ENCODE measurements at regions not wholly inside any gene's neighbourhood (a gene's known extent, or its start where the extent isn't known, plus 50 kb on each side); places are given as distances from the start of the nearest gene placed in this dataset.
"Not testable (repeated sequence)": the region's sequence is repeated elsewhere in the genome, so short reads cannot be mapped to it uniquely, and the experiment has no call there.

- H3K9me3 ChIP-seq (ENCODE audit: control insufficient read depth, low read length): no peaks in the 10 kb centered on the region
- DNase-seq (ENCODE audit: low read depth): peak; percentile 53
- H3K36me3 ChIP-seq (ENCODE audit: control insufficient read depth, insufficient read depth, low read length, severe bottlenecking): no peaks in the 10 kb centered on the region
- peaks cover 33% of the 10 kb centered on the region for H3K4me1 ChIP-seq (ENCODE audit: control insufficient read depth, insufficient read depth, low read length)
- H3K27me3 ChIP-seq (replicated peaks; ENCODE audit: control insufficient read depth, insufficient read depth, low read length): peaks cover 13% of the 10 kb centered on the region
- H3K9ac ChIP-seq (ENCODE audit: low read length): peak overlapping the region; percentile 61
- H3K4me3 ChIP-seq (ENCODE audit: low read length): peak overlapping the region; percentile 85
Observed at GRCh38 chr12:62191491-62192179, 68.6 kb upstream of the USP15 start.

- Histone ChIP-seq H3K36me3 (ENCODE audit: control insufficient read depth, insufficient read depth, low read length, severe bottlenecking) (no peaks in the 10 kb centered on the region), H3K27me3 (replicated peaks; ENCODE audit: control insufficient read depth, insufficient read depth, low read length) (peaks cover 13% of the 10 kb centered on the region), H3K9me3 (ENCODE audit: control insufficient read depth, low read length) (peaks cover 2% of the 10 kb centered on the region), H3K4me1 (ENCODE audit: control insufficient read depth, insufficient read depth, low read length) (peaks cover 33% of the 10 kb centered on the region), H3K4me3 (ENCODE audit: low read length) (peak overlapping the region; percentile 85), H3K9ac (ENCODE audit: low read length) (peak overlapping the region; percentile 64)
- peak; percentile 93 for DNase-seq (ENCODE audit: low read depth)
Observed at GRCh38 chr12:62192180-62192902, 67.9 kb upstream of the USP15 start.

- H3K9me3 ChIP-seq (ENCODE audit: control insufficient read depth, low read length): peaks cover 6% of the 10 kb centered on the region
- H3K27me3 ChIP-seq (replicated peaks; ENCODE audit: control insufficient read depth, insufficient read depth, low read length): peaks cover 13% of the 10 kb centered on the region
- peaks cover 33% of the 10 kb centered on the region for H3K4me1 ChIP-seq (ENCODE audit: control insufficient read depth, insufficient read depth, low read length)
- DNase-seq (ENCODE audit: low read depth): no peak
- H3K36me3 ChIP-seq (ENCODE audit: control insufficient read depth, insufficient read depth, low read length, severe bottlenecking): no peaks in the 10 kb centered on the region
- peak overlapping the region; percentile 85 for H3K4me3 ChIP-seq (ENCODE audit: low read length)
- H3K9ac ChIP-seq (ENCODE audit: low read length): peak overlapping the region; percentile 64
Observed at GRCh38 chr12:62192903-62193250, 67.3 kb upstream of the USP15 start.

GRCh38 chr12:62194031-62194430, 66.2 kb upstream of the USP15 start:
- peaks cover 13% of the 10 kb centered on the region for H3K27me3 ChIP-seq (replicated peaks; ENCODE audit: control insufficient read depth, insufficient read depth, low read length)

GRCh38 chr12:62194616-62195015, 65.6 kb upstream of the USP15 start:
- Histone ChIP-seq H3K4me3 (ENCODE audit: low read length) (no peak overlapping the region), H3K9me3 (ENCODE audit: control insufficient read depth, low read length) (peaks cover 6% of the 10 kb centered on the region), H3K4me1 (ENCODE audit: control insufficient read depth, insufficient read depth, low read length) (peaks cover 33% of the 10 kb centered on the region), H3K9ac (ENCODE audit: low read length) (no peak overlapping the region), H3K36me3 (ENCODE audit: control insufficient read depth, insufficient read depth, low read length, severe bottlenecking) (no peaks in the 10 kb centered on the region), H3K27me3 (replicated peaks; ENCODE audit: control insufficient read depth, insufficient read depth, low read length) (peaks cover 9% of the 10 kb centered on the region)
- peak; percentile 9 for DNase-seq (ENCODE audit: low read depth)

More at GRCh38 chr12:62194031-62194430, 66.2 kb upstream of the USP15 start:
- no peaks in the 10 kb centered on the region for H3K36me3 ChIP-seq (ENCODE audit: control insufficient read depth, insufficient read depth, low read length, severe bottlenecking)
- peaks cover 33% of the 10 kb centered on the region for H3K4me1 ChIP-seq (ENCODE audit: control insufficient read depth, insufficient read depth, low read length)
- no peak overlapping the region for H3K4me3 ChIP-seq (ENCODE audit: low read length)
- peaks cover 6% of the 10 kb centered on the region for H3K9me3 ChIP-seq (ENCODE audit: control insufficient read depth, low read length)
- DNase-seq (ENCODE audit: low read depth): no peak
- no peak overlapping the region for H3K9ac ChIP-seq (ENCODE audit: low read length)

GRCh38 chr12:62196146-62196545, 64.1 kb upstream of the USP15 start:
- no peak overlapping the region for H3K9ac ChIP-seq (ENCODE audit: low read length)
- peaks cover 15% of the 10 kb centered on the region for H3K9me3 ChIP-seq (ENCODE audit: control insufficient read depth, low read length)
- peaks cover 3% of the 10 kb centered on the region for H3K27me3 ChIP-seq (replicated peaks; ENCODE audit: control insufficient read depth, insufficient read depth, low read length)
- H3K4me1 ChIP-seq (ENCODE audit: control insufficient read depth, insufficient read depth, low read length): peaks cover 29% of the 10 kb centered on the region
- no peaks in the 10 kb centered on the region for H3K36me3 ChIP-seq (ENCODE audit: control insufficient read depth, insufficient read depth, low read length, severe bottlenecking)
- no peak for DNase-seq (ENCODE audit: low read depth)
- no peak overlapping the region for H3K4me3 ChIP-seq (ENCODE audit: low read length)

GRCh38 chr12:62202861-62203260, 57.3 kb upstream of the USP15 start:
- H3K36me3 ChIP-seq (ENCODE audit: control insufficient read depth, insufficient read depth, low read length, severe bottlenecking); H3K4me1 ChIP-seq (ENCODE audit: control insufficient read depth, insufficient read depth, low read length); H3K27me3 ChIP-seq (replicated peaks; ENCODE audit: control insufficient read depth, insufficient read depth, low read length); DNase-seq (ENCODE audit: low read depth); H3K4me3 ChIP-seq (ENCODE audit: low read length); H3K9ac ChIP-seq (ENCODE audit: low read length): not testable (repeated sequence)
- peaks cover 21% of the 10 kb centered on the region for H3K9me3 ChIP-seq (ENCODE audit: control insufficient read depth, low read length)

GRCh38 chr12:62205346-62205745, 54.9 kb upstream of the USP15 start:
- no peaks in the 10 kb centered on the region for H3K36me3 ChIP-seq (ENCODE audit: control insufficient read depth, insufficient read depth, low read length, severe bottlenecking)
- H3K9ac ChIP-seq (ENCODE audit: low read length): no peak overlapping the region
- DNase-seq (ENCODE audit: low read depth): no peak
- no peak overlapping the region for H3K4me3 ChIP-seq (ENCODE audit: low read length)
- H3K4me1 ChIP-seq (ENCODE audit: control insufficient read depth, insufficient read depth, low read length): peaks cover under 1% of the 10 kb centered on the region
- H3K27me3 ChIP-seq (replicated peaks; ENCODE audit: control insufficient read depth, insufficient read depth, low read length): no peaks in the 10 kb centered on the region
- H3K9me3 ChIP-seq (ENCODE audit: control insufficient read depth, low read length): peaks cover 18% of the 10 kb centered on the region

- Histone ChIP-seq H3K27me3 (replicated peaks; ENCODE audit: control insufficient read depth, insufficient read depth, low read length) (no peaks in the 10 kb centered on the region), H3K9me3 (ENCODE audit: control insufficient read depth, low read length) (peaks cover 12% of the 10 kb centered on the region), H3K9ac (ENCODE audit: low read length) (no peak overlapping the region), H3K36me3 (ENCODE audit: control insufficient read depth, insufficient read depth, low read length, severe bottlenecking) (no peaks in the 10 kb centered on the region), H3K4me1 (ENCODE audit: control insufficient read depth, insufficient read depth, low read length) (peaks cover 17% of the 10 kb centered on the region), H3K4me3 (ENCODE audit: low read length) (no peak overlapping the region)
- no peak for DNase-seq (ENCODE audit: low read depth)
Observed at GRCh38 chr12:62207248-62207647, 53.0 kb upstream of the USP15 start.

All from adipocyte (in vitro differentiated cells).